Keratinocyte (primary cell): ENCODE measurements at regions not wholly inside any gene's neighbourhood (a gene's known extent, or its start where the extent isn't known, plus 50 kb on each side); places are given as distances from the start of the nearest gene placed in this dataset.

ENCODE experiments used
- DNase-seq: peaks from one replicate; pipeline ENCODE4 v3.0.0-alpha.2; 2011; ENCODE audit warnings: low read depth, missing footprints, low spot score
- FAIRE-seq: peaks from 2 replicates; lab custom pipeline; 2011; peaks lifted over from hg19 to GRCh38; lab: Jason Lieb, UNC
- H2AFZ ChIP-seq: 2 replicates; pipeline ENCODE4 v1.6.0; 2012; ENCODE audit warnings: low read length, control low read depth, inconsistent platforms; ENCODE audit not compliant: control insufficient read depth
- H3K27ac ChIP-seq: 2 replicates; pipeline ENCODE4 v1.5.1; 2011; ENCODE audit warnings: low read length; ENCODE audit not compliant: control insufficient read depth, insufficient read depth
- H3K27me3 ChIP-seq: 3 replicates; pipeline ENCODE4 v1.6.0; 2011; ENCODE audit warnings: low read length; ENCODE audit not compliant: control insufficient read depth, insufficient read depth; ENCODE audit errors: extremely low read depth
- H3K36me3 ChIP-seq, 2 experiments: 2 replicates in 1 of 2; 3 replicates in 1 of 2; pipeline ENCODE4 v1.5.1; 2011; ENCODE audit warnings: low read length in 2 of 2, mild to moderate bottlenecking in 1 of 2; ENCODE audit not compliant: control insufficient read depth in 2 of 2, insufficient read depth in 2 of 2; ENCODE audit errors: extremely low read depth in 1 of 2
- H3K4me1 ChIP-seq: 3 replicates; pipeline ENCODE4 v1.5.1; 2011; ENCODE audit warnings: low read length; ENCODE audit not compliant: control insufficient read depth, insufficient read depth; ENCODE audit errors: extremely low read depth
- H3K4me2 ChIP-seq: 3 replicates; pipeline ENCODE4 v1.6.0; 2011; ENCODE audit warnings: low read depth, low read length; ENCODE audit not compliant: control insufficient read depth, insufficient read depth; ENCODE audit errors: extremely low read depth
- H3K4me3 ChIP-seq, 3 experiments: fragments of 200-600 bp in 1 of 3; sonication (generic) in 1 of 3; 2 replicates in 2 of 3; 3 replicates in 1 of 3; pipeline ENCODE4 v1.5.1; 2011 to 2016; ENCODE audit warnings: low read length in 3 of 3, mild to moderate bottlenecking in 3 of 3, control low read depth in 2 of 3, inconsistent platforms in 1 of 3, low read depth in 1 of 3, mixed read lengths in 1 of 3, mixed run types in 1 of 3, moderate library complexity in 1 of 3; ENCODE audit not compliant: control insufficient read depth in 2 of 3, insufficient read depth in 2 of 3; ENCODE audit errors: extremely low read depth in 1 of 3
- H3K79me2 ChIP-seq: 2 replicates; pipeline ENCODE4 v1.6.0; 2012; ENCODE audit warnings: low read length; ENCODE audit not compliant: control insufficient read depth, insufficient read depth
- H3K9ac ChIP-seq: 3 replicates; pipeline ENCODE4 v1.6.0; 2011; ENCODE audit warnings: low read length; ENCODE audit not compliant: control insufficient read depth, insufficient read depth; ENCODE audit errors: extremely low read depth
- H3K9me1 ChIP-seq: 3 replicates; pipeline ENCODE4 v1.6.0; 2011; ENCODE audit warnings: low read length; ENCODE audit not compliant: control insufficient read depth, insufficient read depth; ENCODE audit errors: extremely low read depth
- H3K9me3 ChIP-seq: 2 replicates; pipeline ENCODE4 v1.5.1; 2012; ENCODE audit warnings: low read depth, low read length; ENCODE audit not compliant: control insufficient read depth
- H4K20me1 ChIP-seq: 3 replicates; pipeline ENCODE4 v1.6.0; 2011; ENCODE audit warnings: low read length; ENCODE audit not compliant: control insufficient read depth, insufficient read depth; ENCODE audit errors: extremely low read depth
- CTCF ChIP-seq, 3 experiments: IDR thresholded peaks in 1 of 3; conservative IDR thresholded peaks in 1 of 3; optimal IDR thresholded peaks in 1 of 3; 2 replicates in 2 of 3; 3 replicates in 1 of 3; pipeline versions ENCODE3 to v1.5.1; 2011; ENCODE audit warnings: low read length in 3 of 3, mild to moderate bottlenecking in 3 of 3, moderate library complexity in 2 of 3, control low read depth in 1 of 3, inconsistent platforms in 1 of 3; ENCODE audit not compliant: insufficient read depth in 2 of 3; ENCODE audit errors: extremely low read depth in 1 of 3
- EZH2 ChIP-seq: IDR thresholded peaks from one replicate; pipeline ENCODE4 v1.6.1; 2012; ENCODE audit warnings: inconsistent platforms, mild to moderate bottlenecking, low read length, moderate library complexity
- dilution Hi-C: fragments of 300-500 bp; cut with MboI; formaldehyde crosslinking; loops from one replicate; pipeline ENCODE4 v1.7.0; 2020; ENCODE audit warnings: low sequenced_read_pairs; ENCODE audit not compliant: extremely low pct_ligation_motif_present

- no peaks in the 10 kb centered on the region for H3K9me1 ChIP-seq
- no peak overlapping the region for H3K9ac ChIP-seq
- FAIRE-seq = no peak
- dilution Hi-C loops = no loop called here
- DNase-seq = no peak
- no peak overlapping the region for H2AFZ ChIP-seq
- no peaks in the 10 kb centered on the region for H3K9me3 ChIP-seq
- no peak overlapping the region for H3K27ac ChIP-seq
- H3K4me1 ChIP-seq = no peaks in the 10 kb centered on the region
- H3K4me2 ChIP-seq = no peak overlapping the region
- H3K4me3 ChIP-seq = no peak overlapping the region
- H4K20me1 ChIP-seq = no peaks in the 10 kb centered on the region
- H3K79me2 ChIP-seq = no peaks in the 10 kb centered on the region
- no peaks in the 10 kb centered on the region for H3K36me3 ChIP-seq
- TF ChIP-seq CTCF (optimal IDR thresholded peaks at IDR 0.05 in 1 of 3, IDR thresholded peaks at IDR 0.05 in 1 of 3, conservative IDR thresholded peaks at IDR 0.05 in 1 of 3; ENCODE audit: extremely low read depth in 1 of 3, insufficient read depth in 2 of 3, low read length in 3 of 3) (no peak), EZH2 (no peak)
- no peaks in the 10 kb centered on the region for H3K27me3 ChIP-seq
Measured at GRCh38 chr18:67966224-67966623, 449.7 kb upstream of the DSEL start.

GRCh38 chr18:67964462-67964861 lies 447.9 kb upstream of the DSEL start:
- H3K9ac ChIP-seq = no peak overlapping the region
- H4K20me1 ChIP-seq = no peaks in the 10 kb centered on the region
- TF ChIP-seq EZH2 = no peak
- TF ChIP-seq CTCF (optimal IDR thresholded peaks at IDR 0.05 in 1 of 3, IDR thresholded peaks at IDR 0.05 in 1 of 3, conservative IDR thresholded peaks at IDR 0.05 in 1 of 3; ENCODE audit: extremely low read depth in 1 of 3, insufficient read depth in 2 of 3, low read length in 3 of 3) = no peak
- H3K4me3 ChIP-seq = no peak overlapping the region
- H3K9me1 ChIP-seq = no peaks in the 10 kb centered on the region
- FAIRE-seq = no peak
- no peaks in the 10 kb centered on the region for H3K4me1 ChIP-seq
- no peaks in the 10 kb centered on the region for H3K27me3 ChIP-seq
- DNase-seq = no peak
- H3K9me3 ChIP-seq = no peaks in the 10 kb centered on the region
- no peaks in the 10 kb centered on the region for H3K79me2 ChIP-seq
- H3K27ac ChIP-seq = no peak overlapping the region
- H3K4me2 ChIP-seq = no peak overlapping the region
- dilution Hi-C loops = no loop called here
- H3K36me3 ChIP-seq = no peaks in the 10 kb centered on the region
- H2AFZ ChIP-seq = no peak overlapping the region
